ENCODE measurements at regions not wholly inside any gene's neighbourhood (a gene's known extent, or its start where the extent isn't known, plus 50 kb on each side); places are given as distances from the start of the nearest gene placed in this dataset.

- WGBS, 5 donors, result 7 to 13% (median 8%) methylated on average over 2 of the region's 2 CpGs
- Histone ChIP-seq H3K27ac (no peak overlapping the region), H3K36me3 (no peaks in the 10 kb centered on the region), H3K4me3 (no peak overlapping the region), H3K27me3 (replicated peaks in 1 of 7) (no peaks in the 10 kb centered on the region), H3K4me1 (no peaks in the 10 kb centered on the region), H3K9me3 (peaks cover 0 to 13% (median 4%) of the 10 kb centered on the region in 8 donors)
- no peak for TF ChIP-seq POLR2A (IDR thresholded peaks at IDR 0.05)
- peak in 3 of 11 experiments; percentile 12 to 38 (median 20) for TF ChIP-seq CTCF (IDR thresholded peaks at IDR 0.05 in 8 of 11, conservative IDR thresholded peaks at IDR 0.05 in 3 of 11)
- TF ChIP-seq POLR2AphosphoS5 (IDR thresholded peaks at IDR 0.05), result no peak
- no peak for DNase-seq
- intact Hi-C loops (cut with DNase I; ENCODE audit: low total_unique reads), result no loop called here
Observed at GRCh38 chr2:206392118-206392517, 51.2 kb upstream of the ADAM23 start.
